ENCODE measurements at regions not wholly inside any gene's neighbourhood (a gene's known extent, or its start where the extent isn't known, plus 50 kb on each side); places are given as distances from the start of the nearest gene placed in this dataset.
A peak's percentile ranks its signal among the peaks of the same experiment; 100 is the strongest.
"Not testable (repeated sequence)": the region's sequence is repeated elsewhere in the genome, so short reads cannot be mapped to it uniquely, and the experiment has no call there.

- Mint-ChIP-seq H3K4me1 (no peaks in the 10 kb centered on the region), H3K27me3 (ENCODE audit: low read depth) (no peaks in the 10 kb centered on the region), H3K4me3 (no peak overlapping the region), H3K27ac (no peak overlapping the region), H3K9me3 (no peaks in the 10 kb centered on the region), H3K36me3 (ENCODE audit: low read depth) (no peaks in the 10 kb centered on the region)
- no peak for TF ChIP-seq CTCF (IDR thresholded peaks at IDR 0.05; ENCODE audit: unreplicated experiment in 3 of 3)
Measured at GRCh38 chr2:116769514-116769913, 1045.0 kb upstream of the DDX18 start.

GRCh38 chr2:116776556-116776955, 1037.9 kb upstream of the DDX18 start:
- Mint-ChIP-seq H3K27ac (no peak overlapping the region), H3K27me3 (ENCODE audit: low read depth) (no peaks in the 10 kb centered on the region), H3K4me3 (no peak overlapping the region), H3K36me3 (ENCODE audit: low read depth) (no peaks in the 10 kb centered on the region), H3K4me1 (no peaks in the 10 kb centered on the region), H3K9me3 (no peaks in the 10 kb centered on the region)
- no peak for TF ChIP-seq CTCF (IDR thresholded peaks at IDR 0.05; ENCODE audit: unreplicated experiment in 3 of 3)

GRCh38 chr2:116787848-116788247, 1026.6 kb upstream of the DDX18 start:
- no peak overlapping the region for H3K4me3 Mint-ChIP-seq
- H3K9me3 Mint-ChIP-seq, result no peaks in the 10 kb centered on the region
- no peak overlapping the region for H3K27ac Mint-ChIP-seq
- peaks cover 4% of the 10 kb centered on the region for H3K4me1 Mint-ChIP-seq
- no peaks in the 10 kb centered on the region for H3K36me3 Mint-ChIP-seq (ENCODE audit: low read depth)
- H3K27me3 Mint-ChIP-seq (ENCODE audit: low read depth), result no peaks in the 10 kb centered on the region
- TF ChIP-seq CTCF (IDR thresholded peaks at IDR 0.05; ENCODE audit: unreplicated experiment in 3 of 3), result no peak

GRCh38 chr2:116802671-116803070, 1011.8 kb upstream of the DDX18 start:
- no peak overlapping the region for H3K4me3 Mint-ChIP-seq
- peaks cover 4% of the 10 kb centered on the region for H3K36me3 Mint-ChIP-seq (ENCODE audit: low read depth)
- TF ChIP-seq CTCF (IDR thresholded peaks at IDR 0.05; ENCODE audit: unreplicated experiment in 3 of 3), result no peak
- H3K27ac Mint-ChIP-seq, result no peak overlapping the region
- no peaks in the 10 kb centered on the region for H3K27me3 Mint-ChIP-seq (ENCODE audit: low read depth)
- peaks cover 26% of the 10 kb centered on the region for H3K9me3 Mint-ChIP-seq
- H3K4me1 Mint-ChIP-seq, result no peaks in the 10 kb centered on the region

GRCh38 chr2:116804901-116805300, 1009.6 kb upstream of the DDX18 start:
- Mint-ChIP-seq H3K27ac (peak overlapping the region; percentile 24 to 89 (median 88)), H3K4me3 (no peak overlapping the region), H3K4me1 (no peaks in the 10 kb centered on the region), H3K9me3 (peaks cover 26% of the 10 kb centered on the region), H3K36me3 (ENCODE audit: low read depth) (peaks cover 4% of the 10 kb centered on the region), H3K27me3 (ENCODE audit: low read depth) (no peaks in the 10 kb centered on the region)
- TF ChIP-seq CTCF (IDR thresholded peaks at IDR 0.05; ENCODE audit: unreplicated experiment in 3 of 3), result no peak

- peaks cover 22% of the 10 kb centered on the region for H3K9me3 Mint-ChIP-seq
- H3K36me3 Mint-ChIP-seq (ENCODE audit: low read depth); H3K27me3 Mint-ChIP-seq (ENCODE audit: low read depth); H3K27ac Mint-ChIP-seq; H3K4me3 Mint-ChIP-seq; H3K4me1 Mint-ChIP-seq: not testable (repeated sequence)
Measured at GRCh38 chr2:116806505-116806904, 1008.0 kb upstream of the DDX18 start.

Measured in nephron (organoid).